Lower leg skin (tissue), 3 donors: ENCODE measurements at regions not wholly inside any gene's neighbourhood (a gene's known extent, or its start where the extent isn't known, plus 50 kb on each side); places are given as distances from the start of the nearest gene placed in this dataset.

Experiments
- POLR2A ChIP-seq, 2 donors: fragments of 450-650 bp; IDR thresholded peaks; one replicate each; pipeline ENCODE4 v1.6.1; 2016 to 2017; ENCODE audit warnings: antibody characterized with exemption in 2 of 2, mild to moderate bottlenecking in 1 of 2, moderate library complexity in 1 of 2
- TF ChIP-seq, protein P1 (sequence below), 3 donors: fragments of 450-650 bp; IDR thresholded peaks; one replicate each; pipeline ENCODE4 v1.5.1; 2016; ENCODE audit warnings: antibody characterized with exemption in 3 of 3, mild to moderate bottlenecking in 3 of 3, moderate library complexity in 2 of 3

DNA sequence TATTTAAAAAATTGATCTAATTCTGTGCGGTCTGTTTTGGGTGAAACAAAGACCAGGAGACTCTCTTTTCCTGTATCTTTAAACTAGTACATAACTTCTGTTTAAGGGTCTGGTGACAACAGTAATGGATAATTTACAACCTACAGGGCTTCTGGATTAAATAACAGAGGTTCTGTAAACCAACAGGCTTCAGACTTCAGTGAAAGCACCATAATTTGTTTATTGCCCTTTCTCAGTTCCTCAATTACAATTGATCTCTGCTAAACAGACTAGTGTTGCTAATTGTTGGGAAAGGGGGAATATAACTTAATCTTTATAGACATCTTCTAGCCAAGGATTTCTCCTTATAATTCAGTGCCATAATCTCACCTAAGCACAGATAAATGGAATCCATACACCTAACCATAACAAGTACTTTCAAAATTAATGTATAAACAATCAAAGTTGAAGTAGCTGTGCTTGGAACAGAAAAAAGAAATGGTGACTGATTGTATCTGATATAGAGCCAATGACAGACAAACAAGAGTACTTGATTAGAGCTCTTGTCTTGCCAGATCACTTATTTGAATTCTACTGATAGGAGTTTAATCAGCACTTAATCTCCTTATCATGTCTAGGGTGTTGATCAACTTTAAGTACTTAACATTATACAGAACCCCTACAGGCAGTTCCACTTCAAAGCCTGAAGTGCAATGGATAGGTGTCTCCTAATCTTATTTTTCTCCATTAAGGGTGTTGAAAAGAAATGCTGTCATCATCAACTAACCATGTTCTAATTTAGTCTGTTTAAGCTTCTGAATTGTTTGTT lies 536.0 kb downstream of the NR2F1-AS1 start:
- TF ChIP-seq, protein P1, sequence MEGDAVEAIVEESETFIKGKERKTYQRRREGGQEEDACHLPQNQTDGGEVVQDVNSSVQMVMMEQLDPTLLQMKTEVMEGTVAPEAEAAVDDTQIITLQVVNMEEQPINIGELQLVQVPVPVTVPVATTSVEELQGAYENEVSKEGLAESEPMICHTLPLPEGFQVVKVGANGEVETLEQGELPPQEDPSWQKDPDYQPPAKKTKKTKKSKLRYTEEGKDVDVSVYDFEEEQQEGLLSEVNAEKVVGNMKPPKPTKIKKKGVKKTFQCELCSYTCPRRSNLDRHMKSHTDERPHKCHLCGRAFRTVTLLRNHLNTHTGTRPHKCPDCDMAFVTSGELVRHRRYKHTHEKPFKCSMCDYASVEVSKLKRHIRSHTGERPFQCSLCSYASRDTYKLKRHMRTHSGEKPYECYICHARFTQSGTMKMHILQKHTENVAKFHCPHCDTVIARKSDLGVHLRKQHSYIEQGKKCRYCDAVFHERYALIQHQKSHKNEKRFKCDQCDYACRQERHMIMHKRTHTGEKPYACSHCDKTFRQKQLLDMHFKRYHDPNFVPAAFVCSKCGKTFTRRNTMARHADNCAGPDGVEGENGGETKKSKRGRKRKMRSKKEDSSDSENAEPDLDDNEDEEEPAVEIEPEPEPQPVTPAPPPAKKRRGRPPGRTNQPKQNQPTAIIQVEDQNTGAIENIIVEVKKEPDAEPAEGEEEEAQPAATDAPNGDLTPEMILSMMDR (IDR thresholded peaks at IDR 0.05): no peak
- TF ChIP-seq POLR2A (IDR thresholded peaks at IDR 0.05): no peak
